Heart right ventricle (tissue), 16 donors: ENCODE measurements at regions not wholly inside any gene's neighbourhood (a gene's known extent, or its start where the extent isn't known, plus 50 kb on each side); places are given as distances from the start of the nearest gene placed in this dataset.

Experiments used
- ATAC-seq, 8 donors: fragments of 200-7000 bp; cut with Tn5 transposase; one replicate each; pipeline ENCODE4 v1.9.1; 2020; ENCODE audit warnings: mild to moderate bottlenecking in 8 of 8, moderate library complexity in 8 of 8, moderate number of reproducible peaks in 1 of 8
- DNase-seq, 2 donors: peaks; one replicate each; pipeline ENCODE4 v3.0.0-alpha.2; 2020
- H3K27ac ChIP-seq, 10 donors: fragments of 200-600 bp; sonication (generic) in 2 of 10; one replicate each; pipeline versions ENCODE4 v1.5.0 to v1.8.0; 2020 to 2022; ENCODE audit warnings: mild to moderate bottlenecking in 3 of 10
- H3K27me3 ChIP-seq, 7 donors: fragments of 200-600 bp; one replicate each; pipeline ENCODE4 v1.8.0; 2021 to 2022; ENCODE audit warnings: mild to moderate bottlenecking in 2 of 7
- H3K36me3 ChIP-seq, 9 donors: fragments of 200-600 bp; sonication (generic) in 1 of 9; one replicate each; pipeline versions ENCODE4 v1.5.0 to v1.8.0; 2020 to 2022; ENCODE audit warnings: mild to moderate bottlenecking in 2 of 9
- H3K4me1 ChIP-seq, 9 donors: fragments of 200-600 bp; sonication (generic) in 1 of 9; one replicate each; pipeline versions ENCODE4 v1.5.0 to v1.8.0; 2020 to 2022; ENCODE audit warnings: mild to moderate bottlenecking in 4 of 9
- H3K4me3 ChIP-seq, 10 donors: fragments of 200-600 bp; sonication (generic) in 2 of 10; one replicate each; pipeline versions ENCODE4 v1.5.0 to v1.8.0; 2020 to 2022; ENCODE audit warnings: mild to moderate bottlenecking in 7 of 10, moderate library complexity in 2 of 10
- H3K9me3 ChIP-seq, 11 donors: fragments of 200-600 bp in 10 of 11; sonication (generic) in 2 of 11; one replicate each; pipeline versions ENCODE4 v1.5.0 to v1.8.0; 2013 to 2022; ENCODE audit warnings: mild to moderate bottlenecking in 2 of 11, control low read depth in 1 of 11, moderate library complexity in 1 of 11
- WGBS, 2 donors: extraction: QIAGEN DNeasy Blood & Tissue Kit; methylation state at CpG; one replicate each; pipeline ENCODE4 v1.1.7; 2013; ENCODE audit warnings: inconsistent platforms in 1 of 2; 5-methylcytosine and 5-hydroxymethylcytosine counted together
- intact Hi-C, 10 donors: fragments of 100-400 bp; cut with DNase I; formaldehyde crosslinking; loops; one replicate each; pipeline versions ENCODE4 v1.11.1 to v1.14.2; 2022
- TF ChIP-seq, protein P1 (sequence below), 9 donors: fragments of 200-600 bp; sonication (generic) in 2 of 9; IDR thresholded peaks; one replicate each; pipeline versions ENCODE4 v1.5.0 to v1.8.0; 2021 to 2022; ENCODE audit warnings: antibody characterized with exemption in 9 of 9, mild to moderate bottlenecking in 5 of 9, moderate library complexity in 1 of 9
- donor health status: Arrhythmogenic right ventricular cardiomyopathy.
- donor health status: ischemic (EF 13 %, LVEDD 7.1; RV severe dilation, severe dysfunction).
- donor health status: healthy with polysubstance abuse.
- donor health status: DM: no; HTN: yes; CAD: no.
- donor health status: DM: no; HTN: no; CAD: no.
- donor health status: ischemic (EF 25% LVEDD 6.9; RV normal size, moderate dysfunction).
- donor health status: ischemic (EF 25% LVEDD 5.7; RV mildly dilated, moderate dysfunction).
- donor health status: healthy.
- donor health status: DM: yes; HTN: yes; CAD: no.
- donor health status: Ischemic cardiomyopathy.
- donor health status: ischemic (EF 35%, LVEDD 5.7; RV mildly dilated, moderate dysfunction).
- donor health status: nonischemic (EF 11% LVEDD 7.7; RV severe dilation, severe dysfunction).
- donor health status: DM: yes; HTN: yes; CAD: no.
- donor health status: PGD.
- donor health status: ischemic (EF 29% LVEDD 5.4; RV normal size, mild dysfunction).
- donor health status: nonischemic (EF 23%, LVEDD 6.1; RV moderate dilation, normal function).

DNA sequence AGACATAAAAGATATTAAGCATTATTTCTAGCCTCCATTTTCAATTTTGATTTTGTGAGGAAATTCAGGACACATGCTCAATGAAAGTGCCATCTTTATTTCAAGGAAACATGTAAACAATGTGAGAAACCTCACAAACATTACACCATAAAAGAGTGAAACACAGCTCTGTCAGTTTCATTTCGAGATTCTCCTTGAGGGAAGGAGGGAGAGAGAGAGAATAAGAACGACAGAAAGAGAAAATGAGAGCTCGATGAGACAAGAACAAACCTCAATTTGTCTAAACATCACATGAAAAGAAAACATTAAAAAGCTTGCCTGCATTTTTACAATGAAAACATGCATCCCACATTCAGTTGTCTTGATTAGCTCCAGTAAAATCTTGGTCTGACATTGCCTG lies 553.5 kb upstream of the MEF2C start:
- H3K27ac ChIP-seq: no peak overlapping the region
- ATAC-seq (no peak), DNase-seq (no peak)
- TF ChIP-seq, protein P1, sequence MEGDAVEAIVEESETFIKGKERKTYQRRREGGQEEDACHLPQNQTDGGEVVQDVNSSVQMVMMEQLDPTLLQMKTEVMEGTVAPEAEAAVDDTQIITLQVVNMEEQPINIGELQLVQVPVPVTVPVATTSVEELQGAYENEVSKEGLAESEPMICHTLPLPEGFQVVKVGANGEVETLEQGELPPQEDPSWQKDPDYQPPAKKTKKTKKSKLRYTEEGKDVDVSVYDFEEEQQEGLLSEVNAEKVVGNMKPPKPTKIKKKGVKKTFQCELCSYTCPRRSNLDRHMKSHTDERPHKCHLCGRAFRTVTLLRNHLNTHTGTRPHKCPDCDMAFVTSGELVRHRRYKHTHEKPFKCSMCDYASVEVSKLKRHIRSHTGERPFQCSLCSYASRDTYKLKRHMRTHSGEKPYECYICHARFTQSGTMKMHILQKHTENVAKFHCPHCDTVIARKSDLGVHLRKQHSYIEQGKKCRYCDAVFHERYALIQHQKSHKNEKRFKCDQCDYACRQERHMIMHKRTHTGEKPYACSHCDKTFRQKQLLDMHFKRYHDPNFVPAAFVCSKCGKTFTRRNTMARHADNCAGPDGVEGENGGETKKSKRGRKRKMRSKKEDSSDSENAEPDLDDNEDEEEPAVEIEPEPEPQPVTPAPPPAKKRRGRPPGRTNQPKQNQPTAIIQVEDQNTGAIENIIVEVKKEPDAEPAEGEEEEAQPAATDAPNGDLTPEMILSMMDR (IDR thresholded peaks at IDR 0.05): no peak
- H3K36me3 ChIP-seq: no peaks in the 10 kb centered on the region
- no peak overlapping the region for H3K4me3 ChIP-seq
- H3K27me3 ChIP-seq: no peaks in the 10 kb centered on the region
- peaks cover 0 to 20% (median 4%) of the 10 kb centered on the region in 9 donors for H3K4me1 ChIP-seq
- H3K9me3 ChIP-seq: no peaks in the 10 kb centered on the region
- intact Hi-C loops: no loop called here
- 79 to 89% methylated on average over 3 of the region's 3 CpGs for WGBS, 2 donors

GRCh38 chr5:89435347-89435746 lies 552.4 kb upstream of the MEF2C start:
- no peak overlapping the region for H3K27ac ChIP-seq
- WGBS, 2 donors: 92 to 94% methylated on average over 4 of the region's 4 CpGs
- no peaks in the 10 kb centered on the region for H3K9me3 ChIP-seq
- no peaks in the 10 kb centered on the region for H3K27me3 ChIP-seq
- ATAC-seq: no peak
- intact Hi-C loops: no loop called here
- no peak for DNase-seq
- peaks cover 0 to 11% (median 2%) of the 10 kb centered on the region in 9 donors for H3K4me1 ChIP-seq
- H3K4me3 ChIP-seq: no peak overlapping the region
- TF ChIP-seq, protein P1 (IDR thresholded peaks at IDR 0.05): no peak
- H3K36me3 ChIP-seq: no peaks in the 10 kb centered on the region

GRCh38 chr5:89428624-89429023 lies 545.6 kb upstream of the MEF2C start:
- intact Hi-C loops: no loop called here

DNA sequence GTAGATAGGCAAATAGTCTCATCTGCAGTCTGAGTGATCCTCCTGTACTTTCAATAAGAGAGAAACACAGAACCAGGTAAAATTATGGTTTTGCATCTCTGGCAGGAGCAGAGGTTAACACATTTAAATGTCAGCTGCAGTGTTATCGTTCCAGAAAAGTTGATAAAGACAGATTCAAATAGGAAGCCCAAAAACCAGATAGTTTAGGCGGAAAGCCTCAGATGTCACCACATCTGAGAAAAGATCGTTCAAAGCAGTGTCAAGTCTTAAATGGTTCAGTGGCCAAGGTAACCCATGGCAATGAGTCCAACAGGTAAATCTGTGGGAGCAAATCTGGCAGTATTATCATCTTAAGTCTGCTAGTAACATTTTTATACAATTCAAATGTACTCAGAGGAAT lies 542.1 kb upstream of the MEF2C start:
- DNase-seq (no peak), ATAC-seq (no peak)
- peaks cover 0 to 17% (median 0%) of the 10 kb centered on the region in 11 donors for H3K9me3 ChIP-seq
- H3K27me3 ChIP-seq: no peaks in the 10 kb centered on the region
- H3K36me3 ChIP-seq: no peaks in the 10 kb centered on the region
- TF ChIP-seq, protein P1 (IDR thresholded peaks at IDR 0.05): no peak
- peaks cover 0 to 12% (median 0%) of the 10 kb centered on the region in 9 donors for H3K4me1 ChIP-seq
- intact Hi-C loops: no loop called here
- H3K4me3 ChIP-seq: no peak overlapping the region
- no peak overlapping the region for H3K27ac ChIP-seq
- WGBS, 2 donors: 76 to 78% methylated on average over 3 of the region's 3 CpGs

More at GRCh38 chr5:89428624-89429023, 545.6 kb upstream of the MEF2C start:
- Histone ChIP-seq H3K27me3 (no peaks in the 10 kb centered on the region), H3K4me3 (no peak overlapping the region), H3K27ac (no peak overlapping the region), H3K4me1 (no peaks in the 10 kb centered on the region), H3K36me3 (no peaks in the 10 kb centered on the region), H3K9me3 (peaks cover 0 to 9% (median 0%) of the 10 kb centered on the region in 11 donors)
- no peak for ATAC-seq
- no peak for DNase-seq
- WGBS, 2 donors: 92 to 93% methylated on average over 1 of the region's 1 CpG
- TF ChIP-seq, protein P1 (IDR thresholded peaks at IDR 0.05): no peak
